Natural killer cell (primary cell): ENCODE measurements at regions not wholly inside any gene's neighbourhood (a gene's known extent, or its start where the extent isn't known, plus 50 kb on each side); places are given as distances from the start of the nearest gene placed in this dataset.

ENCODE experiments used
- ATAC-seq, 3 donors: fragments of 150-1000 bp in 2 of 3; fragments of 200-7000 bp in 1 of 3; cut with Tn5 transposase; 1 replicate in 1 of 3; 2 replicates in 2 of 3; pipeline ENCODE4 v1.10.0; 2021; ENCODE audit warnings: mild to moderate bottlenecking in 2 of 3, moderate library complexity in 2 of 3
- DNase-seq, 2 donors: peaks; one replicate each; pipeline versions ENCODE4 v3.0.0 to v3.0.0-alpha.2; 2013 to 2021; ENCODE audit warnings: mixed read lengths in 1 of 2
- H3K27ac ChIP-seq: one replicate; pipeline ENCODE4 v1.5.1; 2013; ENCODE audit warnings: mild to moderate bottlenecking, low read length
- H3K27me3 ChIP-seq: one replicate; pipeline ENCODE4 v1.6.1; 2013; ENCODE audit warnings: low read length; ENCODE audit not compliant: control insufficient read depth, insufficient read depth
- H3K36me3 ChIP-seq: one replicate; pipeline ENCODE4 v1.6.1; 2013; ENCODE audit warnings: low read length; ENCODE audit not compliant: control insufficient read depth, insufficient read depth
- H3K4me1 ChIP-seq: one replicate; pipeline ENCODE4 v1.6.1; 2013; ENCODE audit warnings: low read length; ENCODE audit not compliant: control insufficient read depth, insufficient read depth
- H3K4me3 ChIP-seq: one replicate; pipeline ENCODE4 v1.5.1; 2013; ENCODE audit warnings: low read length
- H3K9me3 ChIP-seq: one replicate; pipeline ENCODE4 v1.6.1; 2013; ENCODE audit warnings: low read length; ENCODE audit not compliant: control insufficient read depth, insufficient read depth
- H3K27ac Mint-ChIP-seq, 2 donors: one replicate each; pipeline ENCODE4 v1.8.0; 2022; ENCODE audit warnings: mild to moderate bottlenecking in 2 of 2, mixed read lengths in 2 of 2, moderate library complexity in 1 of 2
- H3K27me3 Mint-ChIP-seq, 2 donors: one replicate each; pipeline ENCODE4 v1.8.0; 2022; ENCODE audit warnings: low read depth in 2 of 2, mixed read lengths in 2 of 2
- H3K36me3 Mint-ChIP-seq: one replicate; pipeline ENCODE4 v1.8.0; 2022; ENCODE audit warnings: mixed read lengths
- H3K4me1 Mint-ChIP-seq, 2 donors: one replicate each; pipeline ENCODE4 v1.8.0; 2022; ENCODE audit warnings: mixed read lengths in 2 of 2
- H3K4me3 Mint-ChIP-seq: one replicate; pipeline ENCODE4 v1.8.0; 2022; ENCODE audit warnings: mild to moderate bottlenecking, moderate library complexity, mixed read lengths
- H3K9me3 Mint-ChIP-seq, 2 donors: one replicate each; pipeline ENCODE4 v1.8.0; 2022; ENCODE audit warnings: mixed read lengths in 2 of 2
- CTCF ChIP-seq: fragments of 200-600 bp; IDR thresholded peaks from one replicate; pipeline ENCODE4 v1.8.0; 2022; ENCODE audit warnings: antibody characterized with exemption
- WGBS: methylation state at CpG from one replicate; pipeline ENCODE4 v1.1.7; 2013; ENCODE audit warnings: missing lambda C conversion rate; ENCODE audit not compliant: insufficient coverage; 5-methylcytosine and 5-hydroxymethylcytosine counted together
- intact Hi-C: fragments of 100-400 bp; cut with micrococcal nuclease; formaldehyde crosslinking; loops from one replicate; pipeline ENCODE4 v1.14.2; 2022

- 95% methylated on average over 1 of the region's 1 CpG for WGBS
- intact Hi-C loops, result no loop called here
These were observed 332.2 kb upstream of the ST6GAL2 start for GRCh38 chr2:107218208-107218607.

GRCh38 chr2:107222466-107222865, 336.5 kb upstream of the ST6GAL2 start:
- H3K36me3 ChIP-seq, result no peaks in the 10 kb centered on the region
- H3K4me3 ChIP-seq, result no peak overlapping the region
- DNase-seq (no peak), ATAC-seq (no peak)
- intact Hi-C loops, result no loop called here
- peaks cover 6 to 8% of the 10 kb centered on the region in 2 donors for H3K9me3 Mint-ChIP-seq
- no peaks in the 10 kb centered on the region for H3K36me3 Mint-ChIP-seq
- no peaks in the 10 kb centered on the region for H3K4me1 Mint-ChIP-seq
- TF ChIP-seq CTCF, result no peak
- no peaks in the 10 kb centered on the region for H3K27me3 ChIP-seq
- no peak overlapping the region for H3K4me3 Mint-ChIP-seq
- H3K9me3 ChIP-seq, result no peaks in the 10 kb centered on the region
- H3K27ac Mint-ChIP-seq, result no peak overlapping the region
- H3K27me3 Mint-ChIP-seq, result no peaks in the 10 kb centered on the region
- H3K4me1 ChIP-seq, result no peaks in the 10 kb centered on the region
- no peak overlapping the region for H3K27ac ChIP-seq

More at GRCh38 chr2:107218208-107218607, 332.2 kb upstream of the ST6GAL2 start:
- Histone ChIP-seq H3K27ac (no peak overlapping the region), H3K4me3 (no peak overlapping the region), H3K4me1 (no peaks in the 10 kb centered on the region), H3K9me3 (no peaks in the 10 kb centered on the region), H3K27me3 (no peaks in the 10 kb centered on the region), H3K36me3 (no peaks in the 10 kb centered on the region)
- H3K27me3 Mint-ChIP-seq, result no peaks in the 10 kb centered on the region
- H3K4me3 Mint-ChIP-seq, result no peak overlapping the region
- H3K4me1 Mint-ChIP-seq, result no peaks in the 10 kb centered on the region
- H3K9me3 Mint-ChIP-seq, result peaks cover 2 to 6% of the 10 kb centered on the region in 2 donors
- no peaks in the 10 kb centered on the region for H3K36me3 Mint-ChIP-seq
- DNase-seq, result no peak
- TF ChIP-seq CTCF, result no peak
- ATAC-seq, result no peak
- H3K27ac Mint-ChIP-seq, result no peak overlapping the region

GRCh38 chr2:107235491-107236254, 349.7 kb upstream of the ST6GAL2 start:
- H3K4me1 ChIP-seq, result no peaks in the 10 kb centered on the region
- intact Hi-C loops, result no loop called here
- Mint-ChIP-seq H3K9me3 (peaks cover 10 to 16% of the 10 kb centered on the region in 2 donors), H3K4me1 (no peaks in the 10 kb centered on the region), H3K27ac (no peak overlapping the region), H3K4me3 (no peak overlapping the region), H3K36me3 (no peaks in the 10 kb centered on the region), H3K27me3 (no peaks in the 10 kb centered on the region)
- H3K36me3 ChIP-seq, result no peaks in the 10 kb centered on the region
- no peaks in the 10 kb centered on the region for H3K27me3 ChIP-seq
- no peak overlapping the region for H3K4me3 ChIP-seq
- TF ChIP-seq CTCF, result no peak
- peaks cover 3% of the 10 kb centered on the region for H3K9me3 ChIP-seq
- H3K27ac ChIP-seq, result no peak overlapping the region
- 81% methylated on average over 5 of the region's 5 CpGs for WGBS
- ATAC-seq (no peak), DNase-seq (no peak)

GRCh38 chr2:107242811-107243210, 356.8 kb upstream of the ST6GAL2 start:
- Mint-ChIP-seq H3K27me3 (no peaks in the 10 kb centered on the region), H3K36me3 (no peaks in the 10 kb centered on the region), H3K9me3 (peaks cover 12 to 13% of the 10 kb centered on the region in 2 donors), H3K4me1 (no peaks in the 10 kb centered on the region), H3K27ac (no peak overlapping the region), H3K4me3 (no peak overlapping the region)
- no peak for TF ChIP-seq CTCF
- Histone ChIP-seq H3K27me3 (no peaks in the 10 kb centered on the region), H3K27ac (no peak overlapping the region), H3K4me3 (no peak overlapping the region), H3K36me3 (no peaks in the 10 kb centered on the region), H3K9me3 (no peaks in the 10 kb centered on the region), H3K4me1 (no peaks in the 10 kb centered on the region)
- ATAC-seq (no peak), DNase-seq (no peak)
- 60% methylated on average over 1 of the region's 1 CpG for WGBS
- intact Hi-C loops, result no loop called here
